HPDE6-E6E7 (cell line): ENCODE measurements at regions not wholly inside any gene's neighbourhood (a gene's known extent, or its start where the extent isn't known, plus 50 kb on each side); places are given as distances from the start of the nearest gene placed in this dataset.

Source experiments
- DNase-seq: peaks from one replicate; pipeline ENCODE4 v3.0.0; 2011; ENCODE audit warnings: missing footprints; ENCODE audit errors: extremely low spot score

DNA sequence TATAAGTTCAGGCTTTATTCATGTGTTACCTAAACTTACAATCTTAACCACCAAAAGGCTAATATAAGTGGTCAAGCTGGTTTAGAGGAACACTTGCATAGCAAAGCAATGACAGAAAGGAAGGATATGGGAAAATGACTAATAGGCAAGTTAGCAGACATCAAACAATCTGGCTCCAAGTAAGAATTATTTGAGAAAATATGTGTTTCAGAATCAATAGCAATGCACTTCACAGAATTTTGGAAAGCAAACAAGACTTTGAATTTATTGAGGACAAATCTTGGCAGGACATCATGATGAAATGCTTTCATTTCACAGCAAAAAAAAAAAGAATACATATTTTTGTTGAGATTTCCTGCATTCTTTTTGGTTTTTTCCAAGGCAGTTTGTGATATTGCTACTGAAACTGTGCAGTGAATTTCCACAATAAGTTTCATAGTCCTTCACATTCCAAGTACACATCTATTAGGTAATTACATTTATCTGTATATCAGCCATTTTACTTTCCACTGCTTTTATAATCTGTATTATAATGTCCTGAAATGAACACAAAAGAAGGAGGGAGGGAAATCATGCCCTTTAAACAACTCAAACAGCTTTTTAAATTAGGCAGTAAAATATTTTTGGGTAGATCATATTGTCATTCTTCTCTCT, 417.9 kb downstream of the NR2F1-AS1 start:
- DNase-seq, result peak; percentile 60

- no peak for DNase-seq
Observed at GRCh38 chr5:93161661-93162654, 419.1 kb downstream of the NR2F1-AS1 start.

GRCh38 chr5:93158841-93159240, 422.2 kb downstream of the NR2F1-AS1 start:
- no peak for DNase-seq

- no peak for DNase-seq
Observed at GRCh38 chr5:93156566-93156965, 424.5 kb downstream of the NR2F1-AS1 start.

- DNase-seq, result no peak
Observed at GRCh38 chr5:93154535-93154934, 426.5 kb downstream of the NR2F1-AS1 start.

- DNase-seq, result no peak
Observed at GRCh38 chr5:93153461-93153860, 427.6 kb downstream of the NR2F1-AS1 start.

DNA sequence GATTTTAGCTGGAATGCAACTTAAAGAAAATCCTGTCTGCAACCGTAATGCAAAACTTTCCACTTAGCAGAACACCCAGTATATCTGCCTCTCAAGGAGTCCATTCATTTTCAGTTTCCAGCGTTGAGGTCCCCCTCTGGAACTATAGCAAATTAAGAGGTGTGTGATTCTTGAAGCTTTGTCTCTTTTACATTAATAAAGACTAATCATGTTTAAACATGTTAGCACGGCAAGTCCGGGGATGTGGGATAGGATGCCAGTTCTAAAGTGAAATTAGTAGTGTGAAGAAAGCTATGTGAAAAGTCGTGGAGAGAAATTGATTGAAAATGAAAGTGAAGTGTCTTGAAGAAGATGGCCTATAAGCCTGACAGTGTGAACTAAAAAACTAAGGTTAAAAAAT, 429.1 kb downstream of the NR2F1-AS1 start:
- no peak for DNase-seq

- DNase-seq, result no peak
Observed at GRCh38 chr5:93151121-93151520, 429.9 kb downstream of the NR2F1-AS1 start.

- no peak for DNase-seq
Observed at GRCh38 chr5:93150311-93151012, 430.6 kb downstream of the NR2F1-AS1 start.

DNA sequence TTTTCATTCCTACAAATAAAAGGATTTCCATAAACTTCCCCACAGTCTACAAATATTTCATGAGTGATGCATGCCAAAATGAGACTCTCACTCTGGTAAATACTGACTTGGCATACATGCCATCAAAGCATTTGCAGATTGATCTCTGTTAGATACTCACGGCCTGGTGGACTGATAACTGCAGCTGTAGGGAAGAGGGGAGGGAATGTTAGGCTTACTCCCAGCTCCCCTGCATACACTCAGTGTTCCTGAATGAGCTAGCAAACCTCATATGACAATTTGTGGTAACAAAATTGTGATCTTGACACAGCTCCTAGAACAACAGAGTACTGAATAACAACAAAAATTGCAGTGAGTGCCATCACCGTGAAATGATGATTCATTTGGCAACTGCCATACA, 435.3 kb downstream of the NR2F1-AS1 start:
- no peak for DNase-seq

GRCh38 chr5:93145019-93145418, 436.0 kb downstream of the NR2F1-AS1 start:
- DNase-seq, result no peak

GRCh38 chr5:93141969-93142368, 439.1 kb downstream of the NR2F1-AS1 start:
- no peak for DNase-seq

GRCh38 chr5:93130624-93131490, 450.2 kb downstream of the NR2F1-AS1 start:
- no peak for DNase-seq

DNA sequence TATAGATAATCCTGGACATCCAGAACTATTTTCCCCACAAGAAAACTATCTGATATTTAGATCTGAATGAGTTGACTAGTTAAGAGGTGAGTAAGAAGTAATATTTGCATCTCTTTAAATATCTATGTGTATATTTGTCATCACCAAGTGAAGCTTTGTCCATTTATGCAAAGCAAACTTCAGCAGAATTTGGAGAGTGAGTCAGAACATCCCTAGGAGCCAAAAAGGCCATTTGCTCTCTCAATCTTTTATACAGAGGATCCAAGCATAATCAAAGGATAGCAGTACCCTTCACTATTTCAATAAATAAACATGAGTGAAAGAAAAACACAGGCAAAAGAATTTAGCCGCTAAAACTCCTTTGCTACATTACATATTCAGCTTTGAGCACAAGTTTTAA, 454.4 kb downstream of the NR2F1-AS1 start:
- no peak for DNase-seq

DNA sequence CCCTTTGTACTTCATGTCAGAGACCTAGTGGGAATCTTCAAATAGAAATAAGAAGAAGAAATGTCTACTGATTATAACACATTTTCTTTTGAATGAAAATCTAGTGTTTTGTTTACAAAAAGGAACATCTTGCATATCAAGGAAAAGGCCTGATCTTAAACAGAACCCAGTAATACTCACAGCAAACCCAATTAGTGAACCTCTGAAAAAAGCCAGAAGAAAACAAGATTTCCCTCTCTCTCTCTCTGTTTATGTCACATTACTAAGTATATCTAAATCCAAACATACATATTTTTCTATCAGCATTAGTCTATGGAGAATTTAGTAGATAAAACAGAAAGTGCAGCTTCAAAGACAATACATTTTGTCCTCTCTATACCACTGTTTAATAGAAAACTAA, 457.9 kb downstream of the NR2F1-AS1 start:
- DNase-seq, result no peak

DNA sequence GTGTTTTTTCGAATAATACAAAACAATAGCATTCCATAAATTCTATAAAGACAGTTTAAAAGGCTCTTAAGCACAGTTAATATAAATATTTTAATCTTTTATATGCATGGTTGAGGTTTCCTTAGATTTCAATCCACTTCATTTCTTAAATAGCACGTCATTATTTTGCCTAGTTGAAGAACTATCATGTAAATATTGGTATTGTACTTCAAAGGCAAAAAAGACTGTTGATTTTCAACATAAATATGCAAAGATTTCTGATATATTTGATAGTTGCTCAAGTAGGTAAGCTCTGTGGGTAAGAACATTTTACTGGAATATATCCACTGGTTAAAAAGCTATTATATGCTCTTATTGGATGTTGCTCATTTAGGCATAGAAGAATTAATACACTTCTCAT, 458.6 kb downstream of the NR2F1-AS1 start:
- DNase-seq, result no peak

- no peak for DNase-seq
Observed at GRCh38 chr5:93120771-93121170, 460.2 kb downstream of the NR2F1-AS1 start.

DNA sequence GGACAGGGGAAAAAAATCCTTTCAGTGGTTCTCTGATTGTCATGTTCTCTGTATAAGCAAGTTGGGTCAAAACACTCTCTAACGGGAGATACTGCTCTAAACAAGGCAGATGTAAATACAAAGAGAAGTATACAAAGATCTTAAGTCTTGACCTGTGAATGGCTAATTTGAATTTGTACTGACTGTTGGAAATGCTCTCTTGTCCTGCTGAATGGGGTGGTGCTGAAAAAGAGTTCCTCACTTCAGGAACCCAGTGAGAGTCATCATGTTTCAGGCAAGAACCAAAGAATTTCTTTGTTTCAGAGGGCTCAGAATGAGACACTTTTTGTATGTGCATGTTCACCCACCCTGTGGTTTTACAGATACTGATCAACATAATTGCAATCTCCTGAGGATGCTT, 461.0 kb downstream of the NR2F1-AS1 start:
- DNase-seq, result no peak

DNA sequence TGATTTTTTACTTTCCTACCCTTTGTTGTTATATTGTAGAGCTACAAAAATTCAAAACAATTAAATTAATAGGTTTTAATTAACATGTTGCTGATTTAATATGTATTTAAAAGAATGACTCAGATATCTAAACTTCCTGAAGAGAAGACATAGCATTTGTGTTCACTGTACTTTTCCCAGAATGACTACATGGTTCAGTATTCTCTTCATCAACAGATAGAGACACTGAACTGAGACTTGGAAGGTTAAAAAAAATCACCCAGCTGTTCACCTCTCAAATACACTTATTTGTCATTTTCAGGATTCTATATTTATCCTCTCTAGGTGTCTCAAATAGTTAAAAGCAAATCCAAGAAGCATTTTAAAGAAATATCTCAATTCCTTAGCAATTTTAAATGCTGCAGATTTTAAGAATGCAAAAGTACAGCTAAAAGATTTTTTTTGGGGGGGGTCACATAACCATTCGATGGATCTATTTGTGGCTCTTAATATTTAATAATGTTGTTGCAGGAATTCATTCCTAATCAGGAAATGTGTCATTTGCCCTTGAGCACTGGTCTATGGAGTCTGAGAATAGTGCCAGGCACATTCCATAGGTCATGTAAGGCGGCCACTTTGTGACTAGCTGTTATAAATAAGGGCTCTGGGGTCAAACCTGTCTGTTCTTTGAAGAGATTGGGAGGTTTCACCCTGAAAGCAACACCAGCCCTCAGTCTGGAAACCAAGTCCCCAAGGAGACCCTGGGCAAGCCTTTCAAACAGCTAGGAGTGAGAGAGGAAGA, 463.1 kb downstream of the NR2F1-AS1 start:
- DNase-seq, result no peak

- no peak for DNase-seq
Observed at GRCh38 chr5:93107805-93108520, 473.1 kb downstream of the NR2F1-AS1 start.
